HCT116 (cell line): ENCODE measurements at regions not wholly inside any gene's neighbourhood (a gene's known extent, or its start where the extent isn't known, plus 50 kb on each side); places are given as distances from the start of the nearest gene placed in this dataset.

ENCODE experiments used
- ATAC-seq: fragments of 200-7000 bp; cut with Tn5 transposase; 2 replicates; pipeline ENCODE4 v1.9.1; 2020; ENCODE audit warnings: mild to moderate bottlenecking, moderate library complexity
- BruUV-seq: library from RNA; stranded (reverse); fragments of 400-500 nt; replicated peaks from 2 replicates; lab custom pipeline; 2021; lab: Mats Ljungman, UMichigan
- CTCF ChIA-PET: fragments of 300-600 bp; sonication (Branson Sonifier 250); formaldehyde crosslinking; loops from one replicate; lab custom pipeline; 2021; ENCODE audit warnings: antibody characterized with exemption; lab: Charles Lee
- POLR2A ChIA-PET: fragments of 300-600, 350-600 bp; sonication (Branson Sonifier 250); formaldehyde crosslinking; loops from one replicate; lab custom pipeline; 2021; ENCODE audit warnings: antibody characterized with exemption; lab: Charles Lee
- RAD21 ChIA-PET, 2 experiments: fragments of 300-600 bp; sonication (Branson Sonifier 250); formaldehyde crosslinking; loops; one replicate each; lab custom pipeline; 2023; ENCODE audit warnings: low total read pairs in 2 of 2; ENCODE audit not compliant: uncharacterized antibody in 2 of 2, unreplicated experiment in 2 of 2, low non-redundant PET in 1 of 2; lab: Charles Lee
- DNase-seq: peaks from one replicate; pipeline ENCODE4 v3.0.0-alpha.2; 2010; ENCODE audit warnings: low read depth, low spot score
- H2AFZ ChIP-seq: fragments of 200-600 bp; shearing (Covaris generic), sonication (generic); 2 replicates; pipeline ENCODE4 v1.6.1; 2017; ENCODE audit warnings: low read depth, mixed run types, mixed read lengths, antibody characterized with exemption, low read length; ENCODE audit not compliant: poor library complexity, severe bottlenecking
- H3K27ac ChIP-seq: 2 replicates; pipeline ENCODE4 v1.5.1; 2012; ENCODE audit warnings: low read depth, low read length
- H3K27me3 ChIP-seq: fragments of 200-600 bp; sonication (generic); 2 replicates; pipeline ENCODE4 v1.6.1; 2016; ENCODE audit warnings: mixed run types, low read length, mixed read lengths; ENCODE audit not compliant: insufficient read depth
- H3K36me3 ChIP-seq, 2 experiments: fragments of 200-500 bp in 1 of 2; fragments of 200-600 bp in 1 of 2; sonication (Bioruptor generic) in 1 of 2; sonication (generic) in 1 of 2; 2 replicates each; pipeline versions ENCODE4 v1.5.1 to v1.6.1; 2014 to 2016; ENCODE audit warnings: low read length in 2 of 2, inconsistent platforms in 1 of 2, mixed read lengths in 1 of 2, mixed run types in 1 of 2; ENCODE audit not compliant: insufficient read depth in 2 of 2, control insufficient read depth in 1 of 2
- H3K4me1 ChIP-seq, 2 experiments: fragments of 200-600 bp in 1 of 2; sonication (generic) in 1 of 2; 2 replicates each; pipeline versions ENCODE4 v1.5.1 to v1.6.1; 2012 to 2017; ENCODE audit warnings: low read length in 2 of 2, inconsistent platforms in 1 of 2, mild to moderate bottlenecking in 1 of 2, mixed read lengths in 1 of 2, mixed run types in 1 of 2, moderate library complexity in 1 of 2; ENCODE audit not compliant: insufficient read depth in 2 of 2, control insufficient read depth in 1 of 2
- H3K4me2 ChIP-seq: fragments of 200-600 bp; sonication (generic); 2 replicates; pipeline ENCODE4 v1.6.1; 2017; ENCODE audit warnings: mixed run types, low read length, mixed read lengths
- H3K4me3 ChIP-seq, 2 experiments: fragments of 200-600 bp in 1 of 2; sonication (generic) in 1 of 2; replicated peaks in 1 of 2; 2 replicates each; pipeline ENCODE4 v1.5.1; 2011 to 2016; ENCODE audit warnings: low read length in 2 of 2, control low read depth in 1 of 2, low read depth in 1 of 2, mild to moderate bottlenecking in 1 of 2, mixed read lengths in 1 of 2, mixed run types in 1 of 2
- H3K79me2 ChIP-seq: fragments of 200-600 bp; sonication (generic); 2 replicates; pipeline ENCODE4 v1.6.1; 2017; ENCODE audit warnings: mild to moderate bottlenecking, mixed run types, low read length, moderate library complexity, mixed read lengths; ENCODE audit not compliant: insufficient read depth
- H3K9ac ChIP-seq: fragments of 200-600 bp; sonication (generic); 2 replicates; pipeline ENCODE4 v1.6.1; 2016; ENCODE audit warnings: low read length, mixed read lengths
- H3K9me2 ChIP-seq: fragments of 200-600 bp; sonication (generic), shearing (Covaris generic); 2 replicates; pipeline ENCODE4 v1.6.1; 2017; ENCODE audit warnings: mixed run types, mild to moderate bottlenecking, moderate library complexity; ENCODE audit not compliant: insufficient read depth
- H3K9me3 ChIP-seq, 2 experiments: fragments of 200-500 bp in 1 of 2; fragments of 200-600 bp in 1 of 2; sonication (Bioruptor generic) in 1 of 2; sonication (generic) in 1 of 2; 2 replicates each; pipeline ENCODE4 v1.6.1; 2014 to 2017; ENCODE audit warnings: low read length in 2 of 2, mixed read lengths in 2 of 2, inconsistent platforms in 1 of 2, low read depth in 1 of 2, mild to moderate bottlenecking in 1 of 2, mixed run types in 1 of 2, moderate library complexity in 1 of 2; ENCODE audit not compliant: control insufficient read depth in 1 of 2, insufficient read depth in 1 of 2
- H4K20me1 ChIP-seq: fragments of 200-600 bp; sonication (generic), shearing (Covaris generic); 2 replicates; pipeline ENCODE4 v1.6.1; 2017; ENCODE audit warnings: mixed run types, mild to moderate bottlenecking, moderate library complexity; ENCODE audit not compliant: insufficient read depth
- EGR1 ChIP-seq: IDR thresholded peaks from 2 replicates; pipeline ENCODE4 v1.6.1; 2012; ENCODE audit warnings: low read depth
- ELF1 ChIP-seq: IDR thresholded peaks from 2 replicates; pipeline ENCODE4 v1.6.1; 2012; ENCODE audit warnings: low read depth, borderline replicate concordance
- EZH2 ChIP-seq: fragments of 200-600 bp; sonication (generic); IDR thresholded peaks from 2 replicates; pipeline ENCODE4 v1.6.1; 2017; ENCODE audit warnings: antibody characterized with exemption, mixed run types
- FOSL1 ChIP-seq: IDR thresholded peaks from 2 replicates; pipeline ENCODE4 v1.6.1; 2012; ENCODE audit warnings: low read depth
- POLR2A ChIP-seq: IDR thresholded peaks from 2 replicates; pipeline ENCODE4 v1.7.0; 2011; ENCODE audit warnings: borderline replicate concordance; ENCODE audit not compliant: insufficient read depth, insufficient read length; ENCODE audit errors: extremely low read depth
- POLR2AphosphoS5 ChIP-seq: IDR thresholded peaks from 2 replicates; pipeline ENCODE4 v1.6.1; 2011; ENCODE audit warnings: mild to moderate bottlenecking, low read depth, low read length, moderate library complexity
- SIN3A ChIP-seq: IDR thresholded peaks from 2 replicates; pipeline ENCODE4 v1.6.1; 2012; ENCODE audit warnings: low read depth
- TCF7L2 ChIP-seq: IDR thresholded peaks from 2 replicates; pipeline ENCODE4 v1.7.0; 2011; ENCODE audit warnings: borderline replicate concordance, inconsistent platforms; ENCODE audit not compliant: insufficient read depth, insufficient read length; ENCODE audit errors: extremely low read depth
- YY1 ChIP-seq: IDR thresholded peaks from 2 replicates; pipeline ENCODE4 v1.6.1; 2011; ENCODE audit warnings: low read length, low read depth, moderate library complexity, mild to moderate bottlenecking; ENCODE audit not compliant: insufficient replicate concordance; ENCODE audit errors: extremely low read depth
- ZNF274 ChIP-seq: fragments of 200-500 bp; sonication (Bioruptor generic); IDR thresholded peaks from 2 replicates; pipeline ENCODE4 v1.6.1; 2014; ENCODE audit warnings: mild to moderate bottlenecking, low read depth, low read length, inconsistent platforms
- intact Hi-C: fragments of 100-400 bp; cut with micrococcal nuclease; formaldehyde crosslinking; loops from 2 replicates; pipeline ENCODE4 v1.10.0; 2022
- TF ChIP-seq, protein P1 (sequence below): IDR thresholded peaks from 2 replicates; pipeline ENCODE4 v1.6.1; 2012
- TF ChIP-seq, protein P2 (sequence below): IDR thresholded peaks from 2 replicates; pipeline ENCODE4 v1.6.1; 2012
- TF ChIP-seq, protein P3 (sequence below), 3 experiments: fragments of 200-600 bp in 1 of 3; sonication (generic) in 1 of 3; IDR thresholded peaks in 2 of 3; conservative IDR thresholded peaks in 1 of 3; 2 replicates each; pipeline ENCODE4 v1.5.1; 2012 to 2017; ENCODE audit warnings: low read depth in 2 of 3, low read length in 2 of 3, antibody characterized with exemption in 1 of 3, borderline replicate concordance in 1 of 3, control low read depth in 1 of 3, mild to moderate bottlenecking in 1 of 3, mixed read lengths in 1 of 3, mixed run types in 1 of 3, moderate library complexity in 1 of 3; ENCODE audit not compliant: insufficient read depth in 1 of 3
- TF ChIP-seq, protein P4 (sequence below): IDR thresholded peaks from 2 replicates; pipeline ENCODE4 v1.6.1; 2012; ENCODE audit warnings: low read depth
- TF ChIP-seq, protein P5 (sequence below): IDR thresholded peaks from 2 replicates; pipeline ENCODE4 v1.6.1; 2011; ENCODE audit warnings: mild to moderate bottlenecking, low read length, moderate library complexity; ENCODE audit not compliant: insufficient replicate concordance; ENCODE audit errors: extremely low read depth

DNA sequence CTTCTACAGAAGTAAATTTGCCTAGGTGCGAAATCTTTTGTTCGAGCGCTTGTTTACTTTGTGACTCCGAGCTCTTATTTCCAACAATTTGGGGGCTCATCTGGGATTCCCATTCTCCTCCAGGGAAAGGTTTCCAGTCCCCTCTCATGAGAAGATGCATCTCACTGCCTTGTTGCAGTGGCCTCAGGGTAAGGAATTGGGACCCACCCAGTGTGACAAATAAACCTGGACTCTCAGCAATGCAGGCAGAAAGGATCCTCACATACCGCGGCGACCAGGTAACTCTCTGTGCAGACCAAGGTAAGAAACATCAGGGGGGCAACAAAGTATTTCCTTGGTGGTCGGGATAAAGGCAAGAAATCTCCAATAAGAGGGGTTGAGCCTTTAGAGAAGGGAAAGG, 1169.3 kb downstream of the DSC3 start:
- ChIA-PET CTCF (no interaction called here), POLR2A (no interaction called here), RAD21 (no interaction called here)
- H2AFZ ChIP-seq = no peak overlapping the region
- DNase-seq (no peak), ATAC-seq (no peak)
- H3K9me3 ChIP-seq = no peaks in the 10 kb centered on the region
- H3K27me3 ChIP-seq = no peaks in the 10 kb centered on the region
- H3K9ac ChIP-seq = no peak overlapping the region
- no peak for TF ChIP-seq FOSL1
- no peak for TF ChIP-seq ELF1
- TF ChIP-seq SIN3A = no peak
- TF ChIP-seq POLR2A = no peak
- TF ChIP-seq ZNF274 = no peak
- TF ChIP-seq, protein P1, sequence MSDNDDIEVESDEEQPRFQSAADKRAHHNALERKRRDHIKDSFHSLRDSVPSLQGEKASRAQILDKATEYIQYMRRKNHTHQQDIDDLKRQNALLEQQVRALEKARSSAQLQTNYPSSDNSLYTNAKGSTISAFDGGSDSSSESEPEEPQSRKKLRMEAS = no peak
- TF ChIP-seq, protein P2, sequence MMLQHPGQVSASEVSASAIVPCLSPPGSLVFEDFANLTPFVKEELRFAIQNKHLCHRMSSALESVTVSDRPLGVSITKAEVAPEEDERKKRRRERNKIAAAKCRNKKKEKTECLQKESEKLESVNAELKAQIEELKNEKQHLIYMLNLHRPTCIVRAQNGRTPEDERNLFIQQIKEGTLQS = no peak
- TF ChIP-seq POLR2AphosphoS5 = no peak
- TF ChIP-seq, protein P3, sequence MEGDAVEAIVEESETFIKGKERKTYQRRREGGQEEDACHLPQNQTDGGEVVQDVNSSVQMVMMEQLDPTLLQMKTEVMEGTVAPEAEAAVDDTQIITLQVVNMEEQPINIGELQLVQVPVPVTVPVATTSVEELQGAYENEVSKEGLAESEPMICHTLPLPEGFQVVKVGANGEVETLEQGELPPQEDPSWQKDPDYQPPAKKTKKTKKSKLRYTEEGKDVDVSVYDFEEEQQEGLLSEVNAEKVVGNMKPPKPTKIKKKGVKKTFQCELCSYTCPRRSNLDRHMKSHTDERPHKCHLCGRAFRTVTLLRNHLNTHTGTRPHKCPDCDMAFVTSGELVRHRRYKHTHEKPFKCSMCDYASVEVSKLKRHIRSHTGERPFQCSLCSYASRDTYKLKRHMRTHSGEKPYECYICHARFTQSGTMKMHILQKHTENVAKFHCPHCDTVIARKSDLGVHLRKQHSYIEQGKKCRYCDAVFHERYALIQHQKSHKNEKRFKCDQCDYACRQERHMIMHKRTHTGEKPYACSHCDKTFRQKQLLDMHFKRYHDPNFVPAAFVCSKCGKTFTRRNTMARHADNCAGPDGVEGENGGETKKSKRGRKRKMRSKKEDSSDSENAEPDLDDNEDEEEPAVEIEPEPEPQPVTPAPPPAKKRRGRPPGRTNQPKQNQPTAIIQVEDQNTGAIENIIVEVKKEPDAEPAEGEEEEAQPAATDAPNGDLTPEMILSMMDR (IDR thresholded peaks at IDR 0.05 in 2 of 3, conservative IDR thresholded peaks at IDR 0.05 in 1 of 3; ENCODE audit: borderline replicate concordance in 1 of 3, insufficient read depth in 1 of 3, low read depth in 2 of 3, low read length in 2 of 3) = no peak
- TF ChIP-seq, protein P4, sequence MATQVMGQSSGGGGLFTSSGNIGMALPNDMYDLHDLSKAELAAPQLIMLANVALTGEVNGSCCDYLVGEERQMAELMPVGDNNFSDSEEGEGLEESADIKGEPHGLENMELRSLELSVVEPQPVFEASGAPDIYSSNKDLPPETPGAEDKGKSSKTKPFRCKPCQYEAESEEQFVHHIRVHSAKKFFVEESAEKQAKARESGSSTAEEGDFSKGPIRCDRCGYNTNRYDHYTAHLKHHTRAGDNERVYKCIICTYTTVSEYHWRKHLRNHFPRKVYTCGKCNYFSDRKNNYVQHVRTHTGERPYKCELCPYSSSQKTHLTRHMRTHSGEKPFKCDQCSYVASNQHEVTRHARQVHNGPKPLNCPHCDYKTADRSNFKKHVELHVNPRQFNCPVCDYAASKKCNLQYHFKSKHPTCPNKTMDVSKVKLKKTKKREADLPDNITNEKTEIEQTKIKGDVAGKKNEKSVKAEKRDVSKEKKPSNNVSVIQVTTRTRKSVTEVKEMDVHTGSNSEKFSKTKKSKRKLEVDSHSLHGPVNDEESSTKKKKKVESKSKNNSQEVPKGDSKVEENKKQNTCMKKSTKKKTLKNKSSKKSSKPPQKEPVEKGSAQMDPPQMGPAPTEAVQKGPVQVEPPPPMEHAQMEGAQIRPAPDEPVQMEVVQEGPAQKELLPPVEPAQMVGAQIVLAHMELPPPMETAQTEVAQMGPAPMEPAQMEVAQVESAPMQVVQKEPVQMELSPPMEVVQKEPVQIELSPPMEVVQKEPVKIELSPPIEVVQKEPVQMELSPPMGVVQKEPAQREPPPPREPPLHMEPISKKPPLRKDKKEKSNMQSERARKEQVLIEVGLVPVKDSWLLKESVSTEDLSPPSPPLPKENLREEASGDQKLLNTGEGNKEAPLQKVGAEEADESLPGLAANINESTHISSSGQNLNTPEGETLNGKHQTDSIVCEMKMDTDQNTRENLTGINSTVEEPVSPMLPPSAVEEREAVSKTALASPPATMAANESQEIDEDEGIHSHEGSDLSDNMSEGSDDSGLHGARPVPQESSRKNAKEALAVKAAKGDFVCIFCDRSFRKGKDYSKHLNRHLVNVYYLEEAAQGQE = no peak
- no peak for TF ChIP-seq EZH2
- no peak for TF ChIP-seq YY1
- no peak for TF ChIP-seq TCF7L2
- no peak for TF ChIP-seq EGR1
- TF ChIP-seq, protein P5, sequence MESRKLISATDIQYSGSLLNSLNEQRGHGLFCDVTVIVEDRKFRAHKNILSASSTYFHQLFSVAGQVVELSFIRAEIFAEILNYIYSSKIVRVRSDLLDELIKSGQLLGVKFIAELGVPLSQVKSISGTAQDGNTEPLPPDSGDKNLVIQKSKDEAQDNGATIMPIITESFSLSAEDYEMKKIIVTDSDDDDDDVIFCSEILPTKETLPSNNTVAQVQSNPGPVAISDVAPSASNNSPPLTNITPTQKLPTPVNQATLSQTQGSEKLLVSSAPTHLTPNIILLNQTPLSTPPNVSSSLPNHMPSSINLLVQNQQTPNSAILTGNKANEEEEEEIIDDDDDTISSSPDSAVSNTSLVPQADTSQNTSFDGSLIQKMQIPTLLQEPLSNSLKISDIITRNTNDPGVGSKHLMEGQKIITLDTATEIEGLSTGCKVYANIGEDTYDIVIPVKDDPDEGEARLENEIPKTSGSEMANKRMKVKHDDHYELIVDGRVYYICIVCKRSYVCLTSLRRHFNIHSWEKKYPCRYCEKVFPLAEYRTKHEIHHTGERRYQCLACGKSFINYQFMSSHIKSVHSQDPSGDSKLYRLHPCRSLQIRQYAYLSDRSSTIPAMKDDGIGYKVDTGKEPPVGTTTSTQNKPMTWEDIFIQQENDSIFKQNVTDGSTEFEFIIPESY = no peak
- intact Hi-C loops = loop anchor here (5.0 kb wide), 2 partner anchors 1014 to 1099 kb away; no protein-coding TSS in a partner anchor
- H3K4me1 ChIP-seq = no peaks in the 10 kb centered on the region
- H3K9me2 ChIP-seq = no peaks in the 10 kb centered on the region
- no peak overlapping the region for H3K4me2 ChIP-seq
- H3K36me3 ChIP-seq = no peaks in the 10 kb centered on the region
- H3K27ac ChIP-seq = no peak overlapping the region
- no TSS peak for BruUV-seq
- no peaks in the 10 kb centered on the region for H4K20me1 ChIP-seq
- no peak overlapping the region for H3K4me3 ChIP-seq
- H3K79me2 ChIP-seq = no peaks in the 10 kb centered on the region
